ENCODE measurements at regions not wholly inside any gene's neighbourhood (a gene's known extent, or its start where the extent isn't known, plus 50 kb on each side); places are given as distances from the start of the nearest gene placed in this dataset.
A peak's percentile ranks its signal among the peaks of the same experiment; 100 is the strongest.

DNA sequence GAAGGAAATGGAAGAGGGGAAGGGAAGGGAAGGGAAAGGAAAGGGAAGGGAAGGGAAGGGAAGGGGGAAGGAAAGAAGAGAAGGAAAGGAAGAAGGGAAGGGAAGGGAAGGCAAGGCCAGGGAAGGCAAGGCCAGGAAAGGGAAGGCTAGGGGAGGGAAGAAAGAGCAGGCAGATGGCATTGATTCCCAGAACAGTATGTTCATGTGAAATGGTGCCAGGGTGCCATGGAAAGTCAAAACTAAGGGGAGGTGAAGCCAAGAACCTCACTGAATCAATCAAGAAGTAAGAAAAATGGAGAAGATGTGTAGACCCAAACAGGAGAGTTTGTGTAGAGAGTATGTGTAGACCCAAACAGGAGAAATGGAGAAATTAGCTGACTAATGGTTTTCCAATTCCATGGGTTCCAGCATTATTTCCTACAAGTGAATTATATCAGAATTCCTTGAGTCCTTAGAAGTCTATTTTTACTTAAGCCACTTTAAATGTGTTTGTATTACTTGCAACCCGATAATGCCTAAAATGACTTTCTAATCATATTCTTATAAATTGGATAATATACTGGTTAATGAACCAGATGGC is 367.6 kb downstream of the TXNL1 start:
- DNase-seq = no peak

DNA sequence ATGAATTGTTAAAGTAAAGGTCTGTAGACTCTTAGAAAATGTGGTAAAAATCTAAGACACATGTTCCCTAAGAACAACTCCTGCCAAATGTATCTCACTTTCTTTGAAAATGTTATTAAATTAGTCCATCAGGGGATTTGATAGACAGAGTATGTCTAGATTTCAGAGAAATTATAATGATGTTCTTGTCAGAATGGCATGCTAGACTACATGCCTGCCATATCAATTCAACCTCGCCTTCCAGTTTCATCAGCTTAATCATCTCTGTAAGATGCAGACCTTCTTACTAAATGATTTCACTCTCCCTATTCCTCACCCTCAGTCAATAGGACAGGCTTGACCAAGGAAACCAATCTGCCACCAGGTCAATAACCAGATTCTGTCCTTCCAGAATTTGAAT is 368.4 kb downstream of the TXNL1 start:
- DNase-seq = no peak

GRCh38 chr18:56268952-56269351 is 369.4 kb downstream of the TXNL1 start:
- no peak for DNase-seq

DNA sequence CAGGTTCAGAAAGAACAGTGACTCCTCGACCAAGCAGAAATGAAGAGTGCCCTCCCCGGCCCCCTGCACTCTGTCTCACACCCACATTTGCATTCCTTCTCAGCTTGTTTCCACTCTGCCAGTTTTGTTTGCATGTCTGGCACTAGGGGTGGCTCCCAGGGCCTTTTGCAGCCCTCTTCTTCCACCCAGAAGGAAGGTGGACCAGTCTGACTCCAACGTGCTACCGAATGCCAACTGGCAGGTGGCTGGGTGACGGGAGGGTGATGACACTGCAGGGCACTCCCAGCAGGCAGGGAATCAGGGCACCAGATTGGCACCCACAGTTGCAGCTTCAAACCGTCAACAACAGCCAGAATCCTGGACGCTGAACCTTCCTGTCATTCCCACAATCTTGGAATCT is 371.1 kb downstream of the TXNL1 start:
- peak in 1 of 2 donors; percentile 6 for DNase-seq

- DNase-seq = no peak
These were observed 380.2 kb downstream of the TXNL1 start for GRCh38 chr18:56258178-56258577.

GRCh38 chr18:56257205-56257604 is 381.2 kb downstream of the TXNL1 start:
- DNase-seq = no peak

DNA sequence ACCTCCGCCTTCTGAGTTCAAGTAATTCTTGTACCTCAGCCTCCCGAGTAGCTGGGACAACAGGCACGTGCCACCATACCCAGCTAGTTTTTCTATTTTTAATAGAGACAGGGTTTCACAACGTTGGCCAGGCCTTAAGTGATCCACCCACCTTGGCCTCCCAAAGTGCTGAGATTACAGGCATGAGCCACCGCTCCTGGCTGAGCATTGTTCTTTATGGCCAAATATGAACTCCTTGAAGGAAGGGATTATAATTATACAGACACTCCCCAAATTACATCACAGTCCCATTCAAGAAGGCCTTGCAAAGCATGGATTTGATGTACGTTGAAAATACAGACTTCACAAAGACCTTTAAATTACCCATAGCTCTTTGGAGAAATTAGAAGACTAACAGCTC is 381.7 kb downstream of the TXNL1 start:
- DNase-seq = no peak

- DNase-seq = no peak
These were observed 383.0 kb downstream of the TXNL1 start for GRCh38 chr18:56255381-56255780.

DNA sequence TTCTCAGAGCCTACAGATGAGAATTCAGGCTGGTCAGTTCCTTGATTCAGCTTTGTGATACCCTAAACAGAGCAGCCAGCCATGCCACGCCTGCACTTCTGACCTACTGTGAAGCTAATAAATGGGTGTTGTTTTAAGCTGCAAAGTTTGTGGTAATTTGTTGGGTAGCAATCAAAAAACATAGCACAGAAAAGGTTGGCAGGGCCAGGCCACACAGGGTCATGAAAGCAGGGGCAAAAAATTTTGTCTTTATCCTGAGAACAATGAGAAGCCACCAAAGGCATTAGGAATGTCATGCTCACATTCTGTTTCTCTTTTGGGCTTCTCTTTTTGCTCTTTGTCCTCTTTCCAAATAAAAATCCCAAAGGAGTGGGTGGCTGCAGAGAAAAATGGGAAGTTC is 385.9 kb downstream of the TXNL1 start:
- no peak for DNase-seq

- DNase-seq = peak in 1 of 2 donors; percentile 43
These were observed 389.7 kb downstream of the TXNL1 start for GRCh38 chr18:56248610-56249235.

- no peak for DNase-seq
These were observed 391.5 kb downstream of the TXNL1 start for GRCh38 chr18:56246916-56247315.

- DNase-seq = no peak
These were observed 392.4 kb downstream of the TXNL1 start for GRCh38 chr18:56245866-56246580.

- DNase-seq = no peak
These were observed 398.0 kb downstream of the TXNL1 start for GRCh38 chr18:56240405-56240804.

GRCh38 chr18:56238576-56238975 is 399.8 kb downstream of the TXNL1 start:
- DNase-seq = no peak

DNA sequence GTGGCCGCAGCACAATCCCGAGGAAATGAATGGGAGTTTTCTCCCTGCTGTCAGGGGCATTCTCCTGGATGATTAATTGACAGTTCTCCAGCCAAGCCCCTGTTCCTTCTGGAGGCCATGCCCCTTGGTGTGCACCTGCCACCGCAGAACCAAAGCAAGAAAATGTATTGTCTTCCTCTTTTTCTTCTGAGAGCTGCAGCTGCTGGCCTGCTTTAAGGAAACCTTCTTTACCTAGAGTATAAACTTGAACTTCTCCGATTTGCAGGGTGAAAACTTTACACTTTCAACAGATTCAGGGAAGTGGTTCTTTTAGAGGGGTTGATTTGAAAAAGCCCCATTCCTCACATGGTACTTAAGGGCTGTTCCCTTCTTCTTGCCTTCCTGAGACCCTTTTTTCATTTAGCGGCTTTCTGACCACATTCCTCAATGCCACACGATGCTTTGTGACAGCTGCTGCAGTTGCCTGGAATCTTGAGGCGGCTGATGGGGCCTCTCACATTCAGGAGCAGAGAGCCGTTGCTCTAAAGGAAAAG is 402.8 kb downstream of the TXNL1 start:
- peak in 1 of 2 donors; percentile 43 for DNase-seq

DNA sequence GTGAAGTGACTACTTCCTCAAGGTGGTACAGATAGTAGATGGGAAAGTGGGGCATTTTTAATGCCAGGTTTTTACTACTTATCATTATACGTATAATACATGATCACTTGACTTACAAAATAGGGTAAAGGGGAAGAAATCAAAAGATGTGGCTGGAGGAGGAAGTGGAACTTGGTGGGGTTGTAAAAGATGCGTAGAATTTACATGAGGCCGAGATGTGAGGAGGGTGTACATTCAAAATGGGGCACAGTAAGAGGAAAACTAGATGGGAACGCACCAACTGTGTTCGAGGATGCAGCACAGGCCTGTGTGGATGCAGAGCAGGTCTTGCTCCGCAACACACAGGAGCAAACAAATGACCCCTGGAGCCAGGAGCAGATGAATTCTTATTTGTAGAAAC is 403.3 kb downstream of the TXNL1 start:
- DNase-seq = no peak

- no peak for DNase-seq
These were observed 404.8 kb downstream of the TXNL1 start for GRCh38 chr18:56233595-56233994.

- no peak for DNase-seq
These were observed 412.4 kb downstream of the TXNL1 start for GRCh38 chr18:56226025-56226424.

DNA sequence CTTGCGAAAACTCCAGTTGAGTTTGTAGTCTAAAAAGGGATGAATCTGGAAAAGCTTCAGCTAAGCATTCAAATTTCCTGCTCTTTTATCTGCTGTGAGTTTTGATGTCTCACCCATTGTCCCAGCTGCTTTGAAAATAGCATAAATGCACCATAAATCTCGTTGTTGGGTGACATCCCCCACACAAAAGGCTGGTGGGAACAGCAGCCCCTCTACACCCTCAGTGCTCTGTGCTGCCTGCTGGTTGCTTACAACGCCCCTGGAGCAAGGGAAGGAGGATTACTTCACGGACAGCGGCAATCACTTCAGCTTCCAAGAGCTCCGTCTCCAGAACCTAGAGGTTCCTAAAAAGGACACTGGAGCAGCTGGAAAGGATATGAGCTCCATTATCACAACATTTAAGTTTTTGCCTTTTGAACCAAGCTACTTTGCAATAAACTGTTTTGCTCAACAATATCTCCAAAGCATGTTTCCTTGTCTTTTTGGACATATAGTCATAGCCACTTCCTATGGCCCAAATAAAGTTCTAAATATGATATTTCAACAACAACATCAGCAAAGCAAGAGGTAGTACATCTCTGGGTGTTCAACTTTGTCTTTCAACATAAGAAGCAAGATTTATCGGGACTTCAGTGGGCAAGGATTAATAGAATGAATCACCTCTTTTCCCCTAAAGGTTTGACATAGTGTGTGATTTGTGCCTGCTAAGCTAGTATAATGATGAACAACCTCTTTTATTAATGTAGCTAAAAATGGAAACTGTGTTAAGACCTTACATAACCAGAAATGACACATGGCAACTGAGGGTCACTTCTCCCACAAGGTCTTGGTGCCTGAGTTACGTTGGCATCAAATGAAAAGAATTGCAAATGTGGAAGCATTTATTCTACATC is 413.5 kb downstream of the TXNL1 start:
- no peak for DNase-seq

DNA sequence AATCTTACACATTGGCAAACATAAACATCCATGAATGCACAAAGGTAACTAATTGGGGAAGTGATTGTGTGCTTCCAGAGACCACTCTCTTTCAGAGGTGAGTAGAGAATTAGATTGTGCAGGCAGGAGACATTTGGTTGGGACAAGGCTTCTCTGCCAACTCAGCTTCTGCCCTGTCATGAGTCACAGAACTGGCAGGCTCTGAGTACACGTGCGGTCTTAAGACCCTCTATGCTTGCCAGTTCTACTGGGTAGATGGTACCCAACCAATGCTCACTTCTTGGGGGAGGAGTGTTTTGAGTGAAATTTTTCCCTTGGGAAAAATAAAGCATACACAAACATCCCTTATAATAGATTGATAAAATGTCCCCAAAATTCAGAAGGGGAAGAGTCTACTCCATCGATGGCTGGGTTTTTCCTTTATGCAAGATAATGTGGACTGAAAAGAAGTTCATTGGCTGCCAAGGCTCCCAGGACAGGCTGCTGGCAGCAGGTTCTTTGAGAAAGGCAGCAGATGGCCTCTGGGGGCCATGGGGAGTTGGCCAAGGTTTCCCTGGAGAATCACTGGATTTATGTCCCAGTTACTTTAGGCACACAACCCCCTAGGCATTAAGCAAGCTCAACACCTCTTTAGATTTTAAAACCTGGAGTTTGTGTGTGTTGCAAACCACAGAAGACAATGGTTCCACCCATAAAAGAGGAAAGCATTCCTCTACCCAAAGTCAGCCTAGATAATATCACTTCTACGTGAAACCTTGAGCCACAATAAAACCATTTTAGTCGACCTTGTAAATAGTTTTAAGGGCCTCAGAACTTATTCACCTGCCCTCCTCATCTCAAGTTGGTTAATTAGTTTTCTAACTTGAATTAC is 417.0 kb downstream of the TXNL1 start:
- no peak for DNase-seq

DNA sequence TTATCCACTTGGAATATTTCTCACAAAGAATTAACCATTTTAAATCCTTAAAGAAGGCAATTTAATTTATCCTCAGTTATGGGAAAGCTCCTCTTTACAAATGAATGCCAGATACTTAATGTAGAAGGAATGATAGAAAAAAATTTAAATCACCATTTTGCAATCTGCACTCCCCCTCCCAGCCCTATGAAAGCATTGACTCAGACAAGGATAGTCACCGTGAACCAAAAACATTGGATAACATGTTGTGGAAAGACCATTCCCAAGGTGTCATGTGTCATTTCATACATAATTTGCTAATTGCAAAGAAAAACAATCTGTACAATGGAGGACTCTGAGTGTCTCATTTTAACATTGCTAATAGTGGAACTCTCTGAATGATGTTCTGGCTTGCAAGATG is 421.0 kb downstream of the TXNL1 start:
- DNase-seq = no peak

GRCh38 chr18:56214706-56215105 is 423.7 kb downstream of the TXNL1 start:
- DNase-seq = no peak
